Activated CD4-positive, alpha-beta memory T cell treated with anti-CD3 and anti-CD28 coated beads for 36 hours (primary cell): ENCODE measurements at regions not wholly inside any gene's neighbourhood (a gene's known extent, or its start where the extent isn't known, plus 50 kb on each side); places are given as distances from the start of the nearest gene placed in this dataset.
A peak's percentile ranks its signal among the peaks of the same experiment; 100 is the strongest.
"Not testable (repeated sequence)": the region's sequence is repeated elsewhere in the genome, so short reads cannot be mapped to it uniquely, and the experiment has no call there.

Experiments
- CTCF ChIA-PET: fragments of 350-600 bp; sonication (Branson Sonifier 250); formaldehyde crosslinking; loops from one replicate; lab custom pipeline; 2021; ENCODE audit warnings: antibody characterized with exemption, inconsistent platforms; lab: Charles Lee
- POLR2A ChIA-PET: fragments of 350-600 bp; sonication (Branson Sonifier 250); formaldehyde crosslinking; loops from one replicate; lab custom pipeline; 2021; ENCODE audit warnings: antibody characterized with exemption; lab: Charles Lee
- DNase-seq: peaks from one replicate; pipeline ENCODE4 v3.0.0-alpha.2; 2020
- H3K27ac Mint-ChIP-seq: one replicate; pipeline ENCODE4 v1.8.0; 2021; ENCODE audit warnings: mixed read lengths
- H3K27me3 Mint-ChIP-seq: one replicate; pipeline ENCODE4 v1.8.0; 2021; ENCODE audit warnings: mixed read lengths
- H3K36me3 Mint-ChIP-seq: one replicate; pipeline ENCODE4 v1.8.0; 2021; ENCODE audit warnings: mixed read lengths
- H3K4me1 Mint-ChIP-seq: one replicate; pipeline ENCODE4 v1.8.0; 2021; ENCODE audit warnings: low read depth, mixed read lengths
- H3K4me3 Mint-ChIP-seq: one replicate; pipeline ENCODE4 v1.8.0; 2021; ENCODE audit warnings: mild to moderate bottlenecking, mixed read lengths
- H3K9me3 Mint-ChIP-seq: one replicate; pipeline ENCODE4 v1.8.0; 2021; ENCODE audit warnings: mixed read lengths
- intact Hi-C: fragments of 100-400 bp; cut with micrococcal nuclease; formaldehyde crosslinking; loops from one replicate; pipeline ENCODE4 v1.15.1; 2023

DNA sequence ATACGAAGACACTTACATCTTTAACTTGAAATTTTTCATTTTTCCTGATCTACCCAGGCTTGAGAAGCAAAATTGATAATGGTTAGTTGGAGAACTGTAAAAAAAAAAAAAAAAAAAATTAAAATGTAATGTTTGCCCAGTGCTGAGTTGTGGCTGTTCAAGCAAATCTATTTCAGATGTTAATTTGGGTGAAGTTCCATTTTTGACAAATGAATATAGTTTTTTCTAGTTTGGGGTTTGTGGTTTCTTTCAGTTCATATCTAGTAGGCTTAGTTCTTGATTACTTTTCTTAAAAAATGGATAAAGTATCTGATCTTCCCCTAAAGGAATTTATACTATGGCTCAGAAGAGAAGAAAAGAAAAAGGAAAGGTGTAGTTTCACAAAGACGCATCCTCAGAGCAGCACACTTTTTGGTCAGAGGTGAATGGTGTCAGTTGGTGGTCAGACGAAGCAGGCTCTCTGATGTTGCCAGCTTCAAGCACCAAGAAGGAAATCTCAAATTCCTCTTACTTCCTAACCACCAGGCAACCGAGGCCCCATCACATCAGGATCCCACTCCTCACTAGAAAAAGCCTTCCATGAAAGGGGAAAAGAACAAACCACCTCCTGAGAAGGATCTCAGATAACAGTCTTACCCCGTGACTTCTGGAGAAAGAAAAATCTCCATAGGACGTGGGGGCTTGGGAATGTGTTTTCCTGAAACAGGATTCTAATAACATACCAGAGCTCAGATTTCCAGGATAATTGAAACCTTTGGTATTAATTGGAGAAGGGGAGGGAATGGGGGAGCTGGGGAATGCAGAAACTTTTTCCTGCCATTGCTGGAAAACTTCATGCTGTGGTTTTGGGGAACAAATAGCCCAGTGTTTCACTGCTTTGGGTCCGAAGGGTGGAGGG is 396.2 kb downstream of the CD83 start:
- no peaks in the 10 kb centered on the region for H3K36me3 Mint-ChIP-seq
- H3K4me1 Mint-ChIP-seq: peaks cover 2% of the 10 kb centered on the region
- DNase-seq: no peak
- H3K27ac Mint-ChIP-seq: no peak overlapping the region
- ChIA-PET POLR2A (no interaction called here), CTCF (no interaction called here)
- intact Hi-C loops: no loop called here
- H3K4me3 Mint-ChIP-seq: no peak overlapping the region
- no peaks in the 10 kb centered on the region for H3K9me3 Mint-ChIP-seq
- no peaks in the 10 kb centered on the region for H3K27me3 Mint-ChIP-seq

DNA sequence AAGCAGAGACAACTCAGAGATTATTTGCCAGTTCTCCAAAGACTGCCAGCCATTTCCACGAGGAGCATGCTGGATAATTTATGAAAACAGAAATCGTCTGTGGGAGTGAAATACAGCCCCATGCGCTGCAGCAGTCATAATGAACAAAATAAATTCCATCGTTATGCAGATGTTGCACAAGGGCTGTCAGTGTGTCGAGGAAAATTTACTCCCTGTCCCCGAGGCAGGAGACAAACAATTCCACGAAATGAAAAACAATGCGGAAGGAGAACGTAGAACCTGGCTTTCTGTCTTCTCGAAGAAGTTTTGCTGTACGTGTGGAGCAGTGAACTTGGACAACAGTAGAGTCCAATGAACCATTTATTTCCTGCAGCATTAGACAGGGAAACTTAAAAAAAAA is 399.4 kb downstream of the CD83 start:
- Mint-ChIP-seq H3K4me1 (peaks cover 2% of the 10 kb centered on the region), H3K27ac (no peak overlapping the region), H3K9me3 (no peaks in the 10 kb centered on the region), H3K4me3 (no peak overlapping the region), H3K36me3 (no peaks in the 10 kb centered on the region), H3K27me3 (no peaks in the 10 kb centered on the region)
- CTCF ChIA-PET: no interaction called here
- DNase-seq: no peak
- POLR2A ChIA-PET: no interaction called here
- intact Hi-C loops: no loop called here

DNA sequence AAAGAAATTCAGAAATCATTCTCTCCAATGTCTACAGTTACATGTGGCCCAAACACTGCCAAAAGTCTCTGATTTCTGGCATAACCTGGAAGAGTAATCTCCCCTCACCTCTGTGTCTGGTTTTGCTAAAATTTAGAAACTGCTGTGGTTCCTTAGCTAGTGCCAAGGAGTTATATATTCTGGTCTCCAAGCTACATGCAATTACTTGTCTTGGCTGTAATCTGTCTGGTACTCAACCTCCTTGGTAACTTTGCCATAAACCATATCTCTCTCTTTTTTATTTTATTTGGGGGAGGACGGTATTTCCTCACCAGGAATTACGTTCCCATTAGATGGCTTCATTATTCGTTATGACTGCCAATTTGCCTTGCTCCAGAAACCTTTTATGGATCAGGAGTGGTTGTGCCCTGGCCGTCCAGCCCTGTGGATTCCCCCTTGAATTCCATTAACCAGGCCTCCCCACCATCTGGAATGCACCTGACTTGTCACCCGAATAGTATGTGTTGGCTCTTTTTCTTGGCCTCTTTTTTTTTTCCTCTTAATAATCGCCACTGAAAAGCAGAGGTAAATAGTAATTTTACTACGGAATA is 400.0 kb downstream of the CD83 start:
- no peak for DNase-seq
- POLR2A ChIA-PET: no interaction called here
- no peaks in the 10 kb centered on the region for H3K9me3 Mint-ChIP-seq
- H3K27ac Mint-ChIP-seq: no peak overlapping the region
- CTCF ChIA-PET: no interaction called here
- H3K4me3 Mint-ChIP-seq: no peak overlapping the region
- no peaks in the 10 kb centered on the region for H3K27me3 Mint-ChIP-seq
- no peaks in the 10 kb centered on the region for H3K36me3 Mint-ChIP-seq
- intact Hi-C loops: no loop called here
- H3K4me1 Mint-ChIP-seq: peaks cover 2% of the 10 kb centered on the region

DNA sequence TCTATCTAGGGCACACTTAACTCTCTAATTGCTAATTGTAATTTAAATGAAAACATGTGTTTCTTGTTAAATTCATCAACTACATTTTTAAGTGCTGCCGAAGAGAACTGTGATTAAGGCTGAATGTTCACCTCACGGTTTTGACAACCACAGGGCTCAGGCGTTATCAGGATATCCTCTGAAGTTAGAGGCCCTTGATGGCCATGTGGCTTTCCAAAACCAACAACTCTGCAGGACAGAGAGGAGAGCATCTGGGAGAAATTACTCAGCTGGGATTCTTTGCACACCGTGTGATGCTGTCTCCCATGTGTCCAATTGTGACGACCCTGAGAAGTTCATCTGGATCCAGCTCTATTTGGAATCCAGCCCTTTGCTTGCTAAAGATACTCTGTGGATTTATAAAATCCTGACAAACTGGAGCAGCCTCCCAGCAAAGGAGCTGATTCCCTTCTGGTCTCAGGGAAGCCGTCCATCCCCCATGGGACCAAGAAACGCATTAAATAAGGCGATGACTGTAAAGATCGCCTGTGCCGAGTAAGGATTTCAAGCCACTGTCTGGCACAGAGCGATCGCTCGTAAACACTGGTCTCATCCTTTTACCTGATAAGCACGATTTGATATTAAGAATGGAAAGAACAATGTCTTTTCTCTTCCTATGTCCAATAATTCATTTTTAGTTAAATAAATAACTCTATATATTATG is 401.1 kb downstream of the CD83 start:
- CTCF ChIA-PET: no interaction called here

DNA sequence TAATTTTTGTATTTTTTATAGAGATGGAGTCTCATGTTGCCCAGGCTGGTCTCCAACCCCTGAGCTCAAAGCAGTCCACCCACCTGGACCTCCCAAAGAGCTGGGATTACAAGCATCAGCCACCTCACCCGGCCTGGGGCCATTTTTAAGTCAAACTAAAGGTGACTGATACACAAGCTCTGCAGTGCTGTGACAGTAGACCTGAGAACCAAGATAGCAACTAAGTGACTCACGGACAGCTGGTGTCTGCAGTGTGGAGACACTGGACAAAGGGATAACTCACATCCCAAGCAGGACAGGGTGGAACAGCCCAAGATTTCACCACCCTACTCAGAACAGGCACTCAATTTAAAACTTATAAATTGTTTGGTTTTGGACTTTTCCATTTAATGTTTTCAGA is 402.5 kb downstream of the CD83 start:
- Mint-ChIP-seq H3K4me1 (no peaks in the 10 kb centered on the region), H3K27ac (no peak overlapping the region), H3K27me3 (no peaks in the 10 kb centered on the region), H3K9me3 (no peaks in the 10 kb centered on the region), H3K36me3 (no peaks in the 10 kb centered on the region), H3K4me3 (no peak overlapping the region)
- ChIA-PET POLR2A (no interaction called here), CTCF (no interaction called here)
- no peak for DNase-seq
- intact Hi-C loops: no loop called here

More for the DNA sequence above, 401.1 kb downstream of the CD83 start:
- intact Hi-C loops: no loop called here
- Mint-ChIP-seq H3K4me3 (no peak overlapping the region), H3K36me3 (no peaks in the 10 kb centered on the region), H3K27me3 (no peaks in the 10 kb centered on the region), H3K27ac (no peak overlapping the region), H3K9me3 (no peaks in the 10 kb centered on the region), H3K4me1 (no peaks in the 10 kb centered on the region)
- POLR2A ChIA-PET: interaction anchor here (0.6 kb wide), 1 partner anchor 147 kb away, joined by 3 read pairs; no protein-coding TSS in a partner anchor
- DNase-seq: no peak

DNA sequence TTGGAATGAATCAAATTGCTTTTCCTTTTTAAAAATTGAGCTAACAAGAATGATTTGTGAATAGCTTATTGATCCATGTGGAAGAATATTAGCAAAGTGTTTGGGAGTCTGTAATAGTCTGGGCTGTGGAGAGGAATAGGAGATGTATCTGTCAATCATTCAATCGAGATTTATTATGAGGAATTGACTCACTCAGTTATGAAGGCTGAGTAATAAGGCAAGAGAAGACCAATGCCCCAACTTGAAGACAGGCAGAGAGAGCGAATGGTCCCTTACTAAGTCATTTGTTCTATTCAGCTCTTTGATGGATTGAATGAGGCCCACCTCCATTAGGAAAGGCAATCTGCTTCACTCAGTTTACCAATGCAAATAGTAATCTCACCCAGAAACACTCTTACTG is 403.0 kb downstream of the CD83 start:
- no peak overlapping the region for H3K4me3 Mint-ChIP-seq
- H3K4me1 Mint-ChIP-seq: no peaks in the 10 kb centered on the region
- no peak for DNase-seq
- H3K27me3 Mint-ChIP-seq: no peaks in the 10 kb centered on the region
- intact Hi-C loops: no loop called here
- H3K9me3 Mint-ChIP-seq: no peaks in the 10 kb centered on the region
- no peak overlapping the region for H3K27ac Mint-ChIP-seq
- CTCF ChIA-PET: no interaction called here
- H3K36me3 Mint-ChIP-seq: no peaks in the 10 kb centered on the region
- POLR2A ChIA-PET: interaction anchor here (0.6 kb wide), 1 partner anchor 85 kb away, joined by 4 read pairs; no protein-coding TSS in a partner anchor

DNA sequence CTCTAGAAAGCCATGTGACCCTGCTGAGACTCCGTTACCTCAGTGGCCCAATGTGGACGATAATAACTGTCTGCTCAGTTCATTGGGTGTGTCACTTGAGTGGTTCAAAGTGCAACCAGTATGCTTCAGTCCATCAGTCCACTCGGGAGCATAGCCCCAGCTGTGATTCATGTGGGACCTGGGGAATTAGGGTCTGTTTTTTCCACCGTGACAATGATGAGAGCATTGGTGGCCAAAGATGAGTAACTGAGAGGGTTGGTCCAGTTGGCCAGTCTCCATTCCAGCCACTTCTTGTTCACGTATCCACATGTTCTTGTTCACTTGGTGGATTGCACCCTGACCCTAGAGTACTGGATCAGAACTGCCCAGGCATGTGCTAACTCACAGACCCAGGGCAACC is 403.6 kb downstream of the CD83 start:
- CTCF ChIA-PET: no interaction called here
- POLR2A ChIA-PET: no interaction called here
- intact Hi-C loops: no loop called here
- Mint-ChIP-seq H3K36me3 (no peaks in the 10 kb centered on the region), H3K27ac (no peak overlapping the region), H3K9me3 (no peaks in the 10 kb centered on the region), H3K4me3 (no peak overlapping the region), H3K27me3 (no peaks in the 10 kb centered on the region), H3K4me1 (no peaks in the 10 kb centered on the region)
- no peak for DNase-seq

DNA sequence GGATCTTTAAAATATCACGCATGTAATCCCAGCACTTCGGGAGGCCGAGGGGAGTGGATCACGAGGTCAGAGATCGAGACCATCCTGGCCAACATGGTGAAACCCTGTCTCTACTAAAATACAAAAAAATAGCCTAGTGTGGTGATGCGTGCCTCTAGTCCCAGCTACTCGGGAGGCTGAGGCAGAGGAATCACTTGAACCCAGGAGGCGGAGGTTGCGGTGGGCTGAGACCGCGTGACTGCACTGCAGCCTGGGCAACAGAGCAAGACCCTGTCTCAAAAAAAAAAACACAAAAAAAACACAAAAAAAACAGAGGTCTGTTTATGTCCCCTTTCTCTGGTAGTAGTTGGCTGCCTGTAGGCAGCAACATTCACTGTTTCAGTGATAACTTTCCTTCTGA is 404.3 kb downstream of the CD83 start:
- H3K27me3 Mint-ChIP-seq, H3K9me3 Mint-ChIP-seq, H3K4me1 Mint-ChIP-seq, H3K36me3 Mint-ChIP-seq, POLR2A ChIA-PET, intact Hi-C loops, H3K4me3 Mint-ChIP-seq, CTCF ChIA-PET, DNase-seq, H3K27ac Mint-ChIP-seq: not testable (repeated sequence)

DNA sequence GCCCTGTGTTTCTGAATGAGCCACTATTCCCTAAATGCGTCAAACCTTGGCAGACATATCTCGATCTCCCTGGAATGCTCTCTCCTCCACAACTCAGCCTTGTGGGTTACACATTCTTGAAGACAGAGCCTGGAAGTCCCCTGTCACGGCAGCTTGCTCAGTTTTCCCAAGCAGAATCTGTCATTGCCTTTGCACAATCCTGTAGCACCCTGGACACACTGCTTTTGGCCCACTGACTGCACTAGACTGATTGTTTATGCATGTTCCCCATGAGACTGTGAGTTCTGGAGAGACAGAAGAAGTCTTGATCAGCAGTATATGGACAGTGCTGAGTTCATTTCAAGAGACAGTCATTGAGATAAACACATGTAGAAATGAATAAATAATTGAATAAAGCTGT is 406.7 kb downstream of the CD83 start:
- DNase-seq: no peak
- Mint-ChIP-seq H3K36me3 (peaks cover 9% of the 10 kb centered on the region), H3K4me3 (no peak overlapping the region), H3K27ac (no peak overlapping the region), H3K4me1 (peaks cover 6% of the 10 kb centered on the region), H3K9me3 (peaks cover 10% of the 10 kb centered on the region), H3K27me3 (no peaks in the 10 kb centered on the region)
- ChIA-PET POLR2A (no interaction called here), CTCF (no interaction called here)
- intact Hi-C loops: no loop called here

DNA sequence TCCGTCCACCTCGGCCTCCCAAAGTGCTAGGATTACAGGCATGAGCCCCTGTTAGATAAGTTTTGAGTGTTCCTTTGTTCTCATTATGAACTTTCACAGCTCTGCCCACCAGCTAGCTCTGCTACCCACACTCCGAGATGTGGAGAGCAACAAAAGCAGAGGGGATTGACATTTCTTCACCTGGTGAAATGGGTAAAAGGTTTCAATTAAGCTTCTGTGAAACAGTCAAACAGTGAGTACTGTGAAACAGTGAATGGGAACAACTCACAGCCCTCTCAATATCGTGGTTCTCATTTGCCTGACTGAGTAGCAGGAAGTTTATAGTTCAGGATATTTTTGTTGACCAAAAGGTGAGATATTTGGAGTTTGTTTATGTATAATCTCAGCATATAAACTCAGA is 412.8 kb downstream of the CD83 start:
- DNase-seq: peak; percentile 20
- Mint-ChIP-seq H3K9me3 (peaks cover 10% of the 10 kb centered on the region), H3K36me3 (peaks cover 9% of the 10 kb centered on the region), H3K4me1 (peaks cover 17% of the 10 kb centered on the region), H3K27me3 (no peaks in the 10 kb centered on the region), H3K27ac (no peak overlapping the region), H3K4me3 (no peak overlapping the region)
- CTCF ChIA-PET: no interaction called here
- intact Hi-C loops: no loop called here
- POLR2A ChIA-PET: no interaction called here

DNA sequence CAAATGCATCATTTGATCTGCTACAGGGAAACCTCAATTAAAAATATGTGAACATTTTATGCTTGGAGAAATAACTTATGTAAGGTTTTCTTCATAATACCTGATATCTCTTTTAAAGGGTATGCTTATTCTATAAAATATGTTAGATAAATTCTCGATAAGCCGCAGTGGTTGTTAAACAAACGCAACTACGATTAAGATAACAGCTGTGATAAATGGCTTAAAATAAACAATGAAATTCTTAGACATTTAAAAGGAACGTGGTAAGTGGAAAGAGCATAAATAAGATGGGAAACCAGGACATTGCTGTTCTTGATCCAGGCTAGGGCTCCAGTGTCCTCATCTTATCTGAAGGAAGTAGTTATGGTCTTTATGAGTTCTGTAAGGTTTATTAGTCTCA is 415.9 kb downstream of the CD83 start:
- POLR2A ChIA-PET: no interaction called here
- Mint-ChIP-seq H3K27ac (no peak overlapping the region), H3K27me3 (no peaks in the 10 kb centered on the region), H3K4me3 (no peak overlapping the region), H3K9me3 (peaks cover 3% of the 10 kb centered on the region), H3K36me3 (no peaks in the 10 kb centered on the region), H3K4me1 (peaks cover 11% of the 10 kb centered on the region)
- CTCF ChIA-PET: no interaction called here
- DNase-seq: no peak
- intact Hi-C loops: no loop called here

DNA sequence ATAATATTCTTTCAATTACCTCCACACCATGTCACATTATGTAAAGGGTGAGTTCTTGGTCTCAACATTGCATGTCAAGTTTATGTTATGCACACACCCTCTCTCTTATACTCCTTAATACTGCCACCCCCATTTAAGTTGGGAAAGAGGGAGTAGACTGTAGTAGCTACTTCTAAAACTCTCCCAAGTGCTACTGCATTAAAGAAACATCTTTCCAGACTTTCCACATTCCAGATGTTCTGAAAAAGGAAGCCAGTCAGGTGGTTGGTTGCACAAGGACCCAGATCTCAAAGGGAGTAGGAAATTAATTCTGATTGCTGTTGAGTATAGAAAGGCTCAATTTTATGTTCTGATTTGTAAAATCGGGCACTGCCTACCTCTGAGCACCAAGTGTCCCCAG is 419.5 kb downstream of the CD83 start:
- CTCF ChIA-PET: no interaction called here

More for the DNA sequence above, 419.5 kb downstream of the CD83 start:
- POLR2A ChIA-PET: no interaction called here
- H3K9me3 Mint-ChIP-seq: peaks cover 3% of the 10 kb centered on the region
- no peaks in the 10 kb centered on the region for H3K27me3 Mint-ChIP-seq
- no peaks in the 10 kb centered on the region for H3K36me3 Mint-ChIP-seq
- no peak for DNase-seq
- intact Hi-C loops: no loop called here
- H3K4me1 Mint-ChIP-seq: peaks cover 17% of the 10 kb centered on the region
- H3K4me3 Mint-ChIP-seq: no peak overlapping the region
- H3K27ac Mint-ChIP-seq: no peak overlapping the region
